GM21717 (cell line): ENCODE measurements at regions not wholly inside any gene's neighbourhood (a gene's known extent, or its start where the extent isn't known, plus 50 kb on each side); places are given as distances from the start of the nearest gene placed in this dataset.

Experiments used
- ATAC-seq: cut with Tn5 transposase; IDR thresholded peaks from one replicate; pipeline ENCODE4 v1.9.1; 2021; ENCODE audit warnings: mild to moderate bottlenecking, moderate library complexity; ENCODE audit not compliant: unreplicated experiment

- ATAC-seq, result no peak
These were observed 111.3 kb upstream of the EDNRB start for GRCh38 chr13:78029901-78030300.

- no peak for ATAC-seq
These were observed 110.3 kb upstream of the EDNRB start for GRCh38 chr13:78028960-78029359.

- no peak for ATAC-seq
These were observed 106.4 kb upstream of the EDNRB start for GRCh38 chr13:78024996-78025395.

- peak; percentile 100 for ATAC-seq
These were observed 103.7 kb upstream of the EDNRB start for GRCh38 chr13:78022164-78022877.

- ATAC-seq, result no peak
These were observed 102.2 kb upstream of the EDNRB start for GRCh38 chr13:78020861-78021260.

- ATAC-seq, result no peak
These were observed 97.2 kb upstream of the EDNRB start for GRCh38 chr13:78015782-78016181.

GRCh38 chr13:78012046-78012445 is 93.4 kb upstream of the EDNRB start:
- no peak for ATAC-seq

- ATAC-seq, result no peak
These were observed 86.2 kb upstream of the EDNRB start for GRCh38 chr13:78004821-78005220.

GRCh38 chr13:77999746-78000145 is 81.1 kb upstream of the EDNRB start:
- no peak for ATAC-seq

- ATAC-seq, result no peak
These were observed 75.5 kb upstream of the EDNRB start for GRCh38 chr13:77994166-77994565.

- no peak for ATAC-seq
These were observed 72.4 kb upstream of the EDNRB start for GRCh38 chr13:77991003-77991402.

GRCh38 chr13:77989281-77989680 is 70.7 kb upstream of the EDNRB start:
- no peak for ATAC-seq

GRCh38 chr13:77988355-77988754 is 69.7 kb upstream of the EDNRB start:
- ATAC-seq, result no peak

GRCh38 chr13:77986713-77987112 is 68.1 kb upstream of the EDNRB start:
- ATAC-seq, result no peak

- ATAC-seq, result no peak
These were observed 67.4 kb upstream of the EDNRB start for GRCh38 chr13:77985866-77986636.

- no peak for ATAC-seq
These were observed 62.8 kb upstream of the EDNRB start for GRCh38 chr13:77981281-77981881.

- no peak for ATAC-seq
These were observed 62.0 kb upstream of the EDNRB start for GRCh38 chr13:77980592-77980991.

GRCh38 chr13:77979721-77980385 is 61.2 kb upstream of the EDNRB start:
- no peak for ATAC-seq

GRCh38 chr13:77975358-77976042 is 56.9 kb upstream of the EDNRB start:
- ATAC-seq, result no peak

- no peak for ATAC-seq
These were observed 50.7 kb upstream of the EDNRB start for GRCh38 chr13:77969299-77969698.
